ENCODE measurements at regions not wholly inside any gene's neighbourhood (a gene's known extent, or its start where the extent isn't known, plus 50 kb on each side); places are given as distances from the start of the nearest gene placed in this dataset.

GRCh38 chr19:56991912-56992311, 127.9 kb upstream of the USP29 start:
- TF ChIP-seq, protein P1, sequence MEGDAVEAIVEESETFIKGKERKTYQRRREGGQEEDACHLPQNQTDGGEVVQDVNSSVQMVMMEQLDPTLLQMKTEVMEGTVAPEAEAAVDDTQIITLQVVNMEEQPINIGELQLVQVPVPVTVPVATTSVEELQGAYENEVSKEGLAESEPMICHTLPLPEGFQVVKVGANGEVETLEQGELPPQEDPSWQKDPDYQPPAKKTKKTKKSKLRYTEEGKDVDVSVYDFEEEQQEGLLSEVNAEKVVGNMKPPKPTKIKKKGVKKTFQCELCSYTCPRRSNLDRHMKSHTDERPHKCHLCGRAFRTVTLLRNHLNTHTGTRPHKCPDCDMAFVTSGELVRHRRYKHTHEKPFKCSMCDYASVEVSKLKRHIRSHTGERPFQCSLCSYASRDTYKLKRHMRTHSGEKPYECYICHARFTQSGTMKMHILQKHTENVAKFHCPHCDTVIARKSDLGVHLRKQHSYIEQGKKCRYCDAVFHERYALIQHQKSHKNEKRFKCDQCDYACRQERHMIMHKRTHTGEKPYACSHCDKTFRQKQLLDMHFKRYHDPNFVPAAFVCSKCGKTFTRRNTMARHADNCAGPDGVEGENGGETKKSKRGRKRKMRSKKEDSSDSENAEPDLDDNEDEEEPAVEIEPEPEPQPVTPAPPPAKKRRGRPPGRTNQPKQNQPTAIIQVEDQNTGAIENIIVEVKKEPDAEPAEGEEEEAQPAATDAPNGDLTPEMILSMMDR (IDR thresholded peaks at IDR 0.05; ENCODE audit: low read depth, low read length) = no peak
- no peak for DNase-seq
- no peaks in the 10 kb centered on the region; the same call in 1 of the 2 replicates for H3K9me3 ChIP-seq

GRCh38 chr19:56993851-56994250, 125.9 kb upstream of the USP29 start:
- TF ChIP-seq, protein P1 (IDR thresholded peaks at IDR 0.05; ENCODE audit: low read depth, low read length) = no peak
- Histone ChIP-seq H3K4me1 (no peaks in the 10 kb centered on the region), H3K27me3 (no peaks in the 10 kb centered on the region), H3K36me3 (no peaks in the 10 kb centered on the region), H3K9me3 (no peaks in the 10 kb centered on the region; the same call in 1 of the 2 replicates), H3K4me3 (ENCODE audit: low read depth, low read length) (no peak overlapping the region)
- DNase-seq = no peak

More at GRCh38 chr19:56991912-56992311, 127.9 kb upstream of the USP29 start:
- Histone ChIP-seq H3K27me3 (no peaks in the 10 kb centered on the region), H3K4me1 (no peaks in the 10 kb centered on the region), H3K36me3 (no peaks in the 10 kb centered on the region), H3K4me3 (ENCODE audit: low read depth, low read length) (no peak overlapping the region)

GRCh38 chr19:56994251-56995017, 125.4 kb upstream of the USP29 start:
- TF ChIP-seq, protein P1 (IDR thresholded peaks at IDR 0.05; ENCODE audit: low read depth, low read length) = no peak
- no peaks in the 10 kb centered on the region; the same call in 1 of the 2 replicates for H3K9me3 ChIP-seq
- no peak for DNase-seq
- H3K4me1 ChIP-seq = no peaks in the 10 kb centered on the region
- no peak overlapping the region for H3K4me3 ChIP-seq (ENCODE audit: low read depth, low read length)
- no peaks in the 10 kb centered on the region for H3K36me3 ChIP-seq
- H3K27me3 ChIP-seq = no peaks in the 10 kb centered on the region

DNA sequence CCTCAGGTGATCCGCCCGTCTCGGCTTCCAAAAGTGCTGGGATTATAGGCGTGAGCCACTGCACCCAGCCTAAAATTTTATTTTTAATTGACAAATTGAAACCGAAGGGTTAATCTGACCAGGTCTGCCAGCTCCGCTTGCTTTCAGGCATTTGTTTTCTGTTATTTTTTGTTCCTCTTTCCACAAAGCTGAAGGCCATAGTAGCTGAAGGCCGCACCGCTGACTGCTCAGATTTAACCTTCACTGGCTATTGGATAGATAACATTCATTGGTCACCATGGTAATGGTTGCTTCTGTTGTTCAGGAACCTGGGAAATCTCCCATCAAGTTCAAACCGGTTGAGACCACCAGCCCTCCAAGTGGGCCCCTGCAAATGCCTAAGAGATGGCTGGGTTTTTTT, 124.5 kb upstream of the USP29 start:
- no peaks in the 10 kb centered on the region for H3K36me3 ChIP-seq
- H3K4me3 ChIP-seq (ENCODE audit: low read depth, low read length) = no peak overlapping the region
- no peak for DNase-seq
- H3K4me1 ChIP-seq = no peaks in the 10 kb centered on the region
- no peaks in the 10 kb centered on the region for H3K27me3 ChIP-seq
- TF ChIP-seq, protein P1 (IDR thresholded peaks at IDR 0.05; ENCODE audit: low read depth, low read length) = no peak
- H3K9me3 ChIP-seq = no peaks in the 10 kb centered on the region; the same call in 1 of the 2 replicates

DNA sequence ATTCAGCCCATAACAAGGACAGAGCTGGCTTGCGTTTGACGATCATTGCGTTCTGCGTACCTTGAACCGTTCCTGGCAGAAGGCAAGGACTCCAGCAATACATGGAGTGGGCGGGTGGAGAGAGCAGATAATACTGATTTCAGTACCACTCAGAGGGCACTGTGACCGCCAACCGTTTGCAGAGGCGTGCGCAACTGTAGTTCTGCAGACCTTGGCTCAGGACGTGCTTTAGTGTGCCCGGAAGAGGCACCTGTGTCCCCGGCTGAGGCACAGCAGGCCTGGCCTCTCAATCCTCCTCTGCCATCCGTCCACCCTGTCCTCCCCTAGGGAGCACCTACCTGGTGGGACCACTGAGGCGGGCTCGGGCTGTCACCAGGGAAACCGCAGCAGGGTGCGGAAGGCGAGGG, 117.6 kb upstream of the USP29 start:
- Histone ChIP-seq H3K36me3 (no peaks in the 10 kb centered on the region), H3K27me3 (no peaks in the 10 kb centered on the region), H3K4me1 (no peaks in the 10 kb centered on the region), H3K9me3 (no peaks in the 10 kb centered on the region), H3K4me3 (ENCODE audit: low read depth, low read length) (no peak overlapping the region)
- TF ChIP-seq, protein P1 (IDR thresholded peaks at IDR 0.05; ENCODE audit: low read depth, low read length) = no peak
- no peak for DNase-seq

GRCh38 chr19:57002710-57003109, 117.1 kb upstream of the USP29 start:
- TF ChIP-seq, protein P1 (IDR thresholded peaks at IDR 0.05; ENCODE audit: low read depth, low read length) = no peak
- Histone ChIP-seq H3K9me3 (no peaks in the 10 kb centered on the region), H3K4me1 (no peaks in the 10 kb centered on the region), H3K4me3 (ENCODE audit: low read depth, low read length) (no peak overlapping the region), H3K27me3 (no peaks in the 10 kb centered on the region), H3K36me3 (no peaks in the 10 kb centered on the region)
- no peak for DNase-seq
